NT2/D1 (cell line): ENCODE measurements at regions not wholly inside any gene's neighbourhood (a gene's known extent, or its start where the extent isn't known, plus 50 kb on each side); places are given as distances from the start of the nearest gene placed in this dataset.

Experiments used
- DNase-seq: peaks from one replicate; pipeline ENCODE4 v3.0.0-alpha.2; 2011; ENCODE audit warnings: low read depth, low spot score
- H3K27me3 ChIP-seq: 2 replicates; pipeline ENCODE4 v1.6.0; 2011; ENCODE audit warnings: mild to moderate bottlenecking; ENCODE audit not compliant: insufficient read length, insufficient read depth
- H3K36me3 ChIP-seq: 2 replicates; pipeline ENCODE4 v1.6.1; 2011; ENCODE audit warnings: mild to moderate bottlenecking, low read length, mixed read lengths; ENCODE audit not compliant: insufficient read depth, insufficient read length
- H3K4me1 ChIP-seq: 2 replicates; pipeline ENCODE4 v1.5.1; 2011; ENCODE audit not compliant: insufficient read depth, insufficient read length
- H3K4me3 ChIP-seq: 2 replicates; pipeline ENCODE4 v1.5.1; 2011; ENCODE audit warnings: low read depth; ENCODE audit not compliant: insufficient read length
- H3K9ac ChIP-seq: 2 replicates; pipeline ENCODE4 v1.6.0; 2011; ENCODE audit warnings: low read depth; ENCODE audit not compliant: insufficient read length
- H3K9me3 ChIP-seq: 2 replicates; pipeline ENCODE4 v1.5.1; 2011; ENCODE audit warnings: mild to moderate bottlenecking, low read length; ENCODE audit not compliant: insufficient read depth
- SUZ12 ChIP-seq: IDR thresholded peaks from 2 replicates; pipeline ENCODE4 v1.6.1; 2011; ENCODE audit not compliant: insufficient read length, insufficient read depth; ENCODE audit errors: extremely low read depth
- YY1 ChIP-seq: IDR thresholded peaks from 2 replicates; pipeline ENCODE4 v1.6.1; 2011; ENCODE audit not compliant: insufficient read length, insufficient read depth
- ZNF274 ChIP-seq: IDR thresholded peaks from 2 replicates; pipeline ENCODE4 v1.6.1; 2011; ENCODE audit warnings: mild to moderate bottlenecking, low read depth, low read length

GRCh38 chr2:30371772-30372373 is 75.2 kb upstream of the LCLAT1 start:
- Histone ChIP-seq H3K9me3 (no peaks in the 10 kb centered on the region), H3K4me3 (no peak overlapping the region), H3K27me3 (no peaks in the 10 kb centered on the region), H3K4me1 (peaks cover 3% of the 10 kb centered on the region), H3K9ac (no peak overlapping the region), H3K36me3 (no peaks in the 10 kb centered on the region)
- TF ChIP-seq YY1, result no peak
- no peak for TF ChIP-seq ZNF274
- TF ChIP-seq SUZ12, result no peak
- no peak for DNase-seq

GRCh38 chr2:30372826-30373225 is 74.2 kb upstream of the LCLAT1 start:
- DNase-seq, result no peak

GRCh38 chr2:30373881-30374302 is 73.2 kb upstream of the LCLAT1 start:
- Histone ChIP-seq H3K9me3 (no peaks in the 10 kb centered on the region), H3K27me3 (no peaks in the 10 kb centered on the region), H3K4me1 (peaks cover 3% of the 10 kb centered on the region), H3K9ac (no peak overlapping the region), H3K36me3 (no peaks in the 10 kb centered on the region), H3K4me3 (no peak overlapping the region)
- TF ChIP-seq SUZ12 (no peak), ZNF274 (no peak), YY1 (no peak)
- DNase-seq, result no peak

More at GRCh38 chr2:30372826-30373225, 74.2 kb upstream of the LCLAT1 start:
- H3K4me1 ChIP-seq, result peaks cover 3% of the 10 kb centered on the region
- no peaks in the 10 kb centered on the region for H3K9me3 ChIP-seq
- TF ChIP-seq SUZ12 (no peak), ZNF274 (no peak), YY1 (no peak)
- no peaks in the 10 kb centered on the region for H3K36me3 ChIP-seq
- no peak overlapping the region for H3K9ac ChIP-seq
- no peaks in the 10 kb centered on the region for H3K27me3 ChIP-seq
- no peak overlapping the region for H3K4me3 ChIP-seq

GRCh38 chr2:30374380-30374779 is 72.7 kb upstream of the LCLAT1 start:
- no peak overlapping the region for H3K9ac ChIP-seq
- peaks cover 3% of the 10 kb centered on the region for H3K4me1 ChIP-seq
- H3K4me3 ChIP-seq, result no peak overlapping the region
- H3K9me3 ChIP-seq, result no peaks in the 10 kb centered on the region
- DNase-seq, result no peak
- H3K27me3 ChIP-seq, result no peaks in the 10 kb centered on the region
- no peaks in the 10 kb centered on the region for H3K36me3 ChIP-seq
- TF ChIP-seq ZNF274 (no peak), YY1 (no peak), SUZ12 (no peak)

GRCh38 chr2:30375915-30376314 is 71.1 kb upstream of the LCLAT1 start:
- Histone ChIP-seq H3K9me3 (no peaks in the 10 kb centered on the region), H3K4me1 (peaks cover 3% of the 10 kb centered on the region), H3K9ac (no peak overlapping the region), H3K4me3 (no peak overlapping the region), H3K36me3 (no peaks in the 10 kb centered on the region), H3K27me3 (no peaks in the 10 kb centered on the region)
- no peak for DNase-seq
- TF ChIP-seq ZNF274 (no peak), SUZ12 (no peak), YY1 (no peak)

- Histone ChIP-seq H3K27me3 (no peaks in the 10 kb centered on the region), H3K9me3 (no peaks in the 10 kb centered on the region), H3K36me3 (no peaks in the 10 kb centered on the region), H3K9ac (no peak overlapping the region), H3K4me3 (no peak overlapping the region), H3K4me1 (no peaks in the 10 kb centered on the region)
- DNase-seq, result no peak
- TF ChIP-seq SUZ12 (no peak), YY1 (no peak), ZNF274 (no peak)
These were observed 67.6 kb upstream of the LCLAT1 start for GRCh38 chr2:30379481-30379880.

- H3K9ac ChIP-seq, result no peak overlapping the region
- TF ChIP-seq SUZ12, result no peak
- TF ChIP-seq YY1, result no peak
- TF ChIP-seq ZNF274, result no peak
- H3K4me1 ChIP-seq, result no peaks in the 10 kb centered on the region
- no peak for DNase-seq
- H3K9me3 ChIP-seq, result no peaks in the 10 kb centered on the region
- no peak overlapping the region for H3K4me3 ChIP-seq
- no peaks in the 10 kb centered on the region for H3K36me3 ChIP-seq
- H3K27me3 ChIP-seq, result no peaks in the 10 kb centered on the region
These were observed 66.2 kb upstream of the LCLAT1 start for GRCh38 chr2:30380824-30381223.
